ENCODE measurements at regions not wholly inside any gene's neighbourhood (a gene's known extent, or its start where the extent isn't known, plus 50 kb on each side); places are given as distances from the start of the nearest gene placed in this dataset.
"Not testable (repeated sequence)": the region's sequence is repeated elsewhere in the genome, so short reads cannot be mapped to it uniquely, and the experiment has no call there.

GRCh38 chr6:121925024-121925423, 474.4 kb upstream of the HSF2 start:
- DNase-seq (ENCODE audit: low spot score): no peak
- in situ Hi-C loops (cut with HindIII; ENCODE audit: low sequenced_read_pairs): no loop called here

DNA sequence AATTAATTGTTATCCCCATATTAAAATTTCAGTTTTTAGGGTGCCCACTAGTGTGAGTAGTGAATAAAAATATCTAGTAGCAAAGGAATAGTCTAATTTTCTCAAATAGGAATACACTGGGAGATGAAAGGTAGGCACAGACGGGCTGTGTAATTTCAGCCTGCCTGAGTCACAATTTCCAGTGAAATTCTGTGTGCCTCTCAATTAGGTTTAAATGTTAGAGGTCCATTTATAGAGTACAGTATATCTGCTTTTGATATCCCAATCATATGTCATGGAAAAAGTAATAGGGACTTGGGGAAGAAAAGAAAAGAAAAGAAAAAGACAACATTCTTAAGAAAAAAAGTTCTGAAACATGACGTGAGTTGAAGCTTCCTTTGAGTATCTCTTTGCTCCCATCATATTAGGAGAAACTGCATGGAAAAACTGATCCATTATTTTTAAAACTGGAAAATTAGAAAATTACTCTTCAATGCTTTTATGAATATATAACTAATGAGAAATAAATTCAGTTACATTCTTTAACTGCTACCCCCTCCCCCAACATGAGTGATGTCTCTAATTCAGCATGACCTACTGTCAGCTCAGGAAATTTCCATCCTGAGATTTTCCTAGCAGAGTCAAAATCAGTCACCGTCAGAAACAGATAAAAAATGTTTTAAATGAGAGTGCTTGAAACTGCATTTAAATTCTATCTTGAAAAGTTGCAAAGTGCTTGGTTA, 473.8 kb upstream of the HSF2 start:
- DNase-seq (ENCODE audit: low spot score): no peak
- in situ Hi-C loops (cut with HindIII; ENCODE audit: low sequenced_read_pairs): no loop called here

DNA sequence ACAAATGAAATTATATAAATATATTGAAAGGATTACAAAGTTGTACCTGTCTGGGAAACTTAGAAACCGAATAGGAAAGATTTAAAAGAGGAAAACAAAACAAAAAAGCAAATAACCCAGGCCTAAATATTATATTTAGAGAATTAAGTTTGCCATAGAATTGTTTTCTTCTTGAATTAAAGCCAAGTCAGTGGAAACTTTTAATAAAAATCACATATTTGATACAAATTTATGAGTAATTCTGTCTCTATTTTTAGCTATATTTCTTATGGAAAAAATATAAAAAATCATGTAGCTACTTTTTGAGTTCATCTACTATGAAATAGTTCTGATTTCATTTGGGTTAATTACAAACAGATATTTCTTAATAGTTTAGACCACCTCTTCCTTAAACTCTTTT, 470.2 kb upstream of the HSF2 start:
- in situ Hi-C loops (cut with HindIII; ENCODE audit: low sequenced_read_pairs): no loop called here

DNA sequence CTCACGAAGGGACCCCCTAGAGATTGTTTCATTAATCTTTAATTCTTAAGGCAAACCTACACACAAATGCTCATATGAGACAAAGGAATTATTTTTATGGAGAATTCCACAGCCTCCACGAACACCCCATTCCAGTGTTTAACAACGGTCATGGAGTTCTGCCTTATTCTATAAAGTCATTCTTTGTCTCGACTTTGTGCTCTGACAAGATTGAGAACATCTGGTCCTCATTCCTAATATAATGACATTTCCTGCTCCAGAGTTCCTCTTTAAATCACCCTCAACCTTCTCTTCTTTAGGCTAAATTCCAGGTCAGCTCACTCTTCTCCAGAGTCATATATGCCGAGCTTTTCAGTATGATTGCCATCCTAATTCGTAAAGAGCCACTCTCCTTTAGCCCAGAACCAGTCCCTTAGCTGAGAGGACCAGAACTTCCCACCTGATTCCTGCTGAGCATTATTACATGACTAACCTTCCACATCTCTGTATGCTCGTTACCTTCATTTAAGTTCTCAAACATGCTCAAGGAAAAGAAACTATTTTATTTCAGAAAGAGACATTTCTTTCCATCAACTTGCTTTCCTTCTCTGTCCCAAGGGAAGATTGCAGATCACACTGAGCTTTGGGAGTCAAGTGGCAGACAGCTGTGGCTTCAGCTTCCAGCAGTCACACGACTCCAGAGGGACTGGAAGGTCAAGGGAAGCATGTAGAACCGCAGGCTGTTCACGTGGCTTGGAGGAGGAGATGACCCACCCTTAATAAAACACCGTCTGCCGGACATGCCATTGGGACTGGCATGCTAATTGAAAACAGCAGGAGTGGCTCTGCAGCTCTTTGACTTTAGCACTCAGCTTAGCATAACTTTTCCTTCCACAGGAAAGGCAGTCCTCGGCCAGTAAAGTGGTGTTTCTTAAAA, 467.1 kb upstream of the HSF2 start:
- DNase-seq (ENCODE audit: low spot score): peak; percentile 79
- in situ Hi-C loops (cut with HindIII; ENCODE audit: low sequenced_read_pairs): no loop called here

More for the DNA sequence above, 470.2 kb upstream of the HSF2 start:
- DNase-seq (ENCODE audit: low spot score): no peak

DNA sequence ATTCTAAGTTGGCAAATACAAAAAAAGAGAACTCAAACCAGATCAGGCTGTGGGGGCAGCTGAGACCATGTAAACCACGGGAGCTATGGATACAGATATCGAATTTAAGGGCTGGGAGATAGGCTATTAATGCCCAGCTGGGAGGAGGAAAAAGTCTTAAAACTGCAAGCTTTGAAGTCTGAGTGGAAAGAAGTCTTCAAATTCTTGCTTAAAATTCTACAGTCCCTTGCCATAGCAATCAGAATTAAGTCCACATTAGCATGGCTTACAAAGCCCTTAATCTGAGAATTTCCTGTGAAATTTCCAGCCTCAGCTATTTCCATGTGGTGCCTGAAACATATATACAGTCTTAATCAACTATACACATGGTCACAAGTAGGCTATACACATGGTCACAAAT, 465.0 kb upstream of the HSF2 start:
- peak; percentile 23 for DNase-seq (ENCODE audit: low spot score)
- in situ Hi-C loops (cut with HindIII; ENCODE audit: low sequenced_read_pairs): no loop called here

GRCh38 chr6:121940728-121941127, 458.7 kb upstream of the HSF2 start:
- in situ Hi-C loops (cut with HindIII; ENCODE audit: low sequenced_read_pairs): no loop called here
- DNase-seq (ENCODE audit: low spot score): no peak

- DNase-seq (ENCODE audit: low spot score): no peak
- in situ Hi-C loops (cut with HindIII; ENCODE audit: low sequenced_read_pairs): no loop called here
Measured at GRCh38 chr6:121944354-121944753, 455.1 kb upstream of the HSF2 start.

DNA sequence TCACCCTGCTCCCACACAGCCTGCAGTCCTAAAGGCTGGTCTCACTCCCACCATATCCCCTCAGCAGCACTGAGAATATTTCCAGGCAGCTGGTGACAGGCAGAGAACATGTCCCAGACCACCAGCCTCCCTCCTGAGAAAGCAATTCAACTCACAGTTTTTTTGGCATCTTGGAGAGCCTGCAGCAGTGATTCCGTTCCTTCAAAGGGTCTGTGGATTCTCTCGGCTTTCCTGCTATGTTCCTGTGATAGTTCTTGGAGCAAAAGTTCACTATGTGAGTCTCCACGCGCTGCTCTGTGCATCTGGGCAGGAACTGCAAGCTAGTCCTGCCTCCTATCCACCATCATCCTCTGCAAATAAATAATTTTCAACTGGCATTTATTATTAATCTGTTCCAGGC, 448.3 kb upstream of the HSF2 start:
- DNase-seq (ENCODE audit: low spot score): no peak
- in situ Hi-C loops (cut with HindIII; ENCODE audit: low sequenced_read_pairs): no loop called here

GRCh38 chr6:121951918-121952379, 447.5 kb upstream of the HSF2 start:
- in situ Hi-C loops (cut with HindIII; ENCODE audit: low sequenced_read_pairs): no loop called here
- no peak for DNase-seq (ENCODE audit: low spot score)

GRCh38 chr6:121955401-121955800, 444.1 kb upstream of the HSF2 start:
- DNase-seq (ENCODE audit: low spot score); in situ Hi-C loops (cut with HindIII; ENCODE audit: low sequenced_read_pairs): not testable (repeated sequence)

DNA sequence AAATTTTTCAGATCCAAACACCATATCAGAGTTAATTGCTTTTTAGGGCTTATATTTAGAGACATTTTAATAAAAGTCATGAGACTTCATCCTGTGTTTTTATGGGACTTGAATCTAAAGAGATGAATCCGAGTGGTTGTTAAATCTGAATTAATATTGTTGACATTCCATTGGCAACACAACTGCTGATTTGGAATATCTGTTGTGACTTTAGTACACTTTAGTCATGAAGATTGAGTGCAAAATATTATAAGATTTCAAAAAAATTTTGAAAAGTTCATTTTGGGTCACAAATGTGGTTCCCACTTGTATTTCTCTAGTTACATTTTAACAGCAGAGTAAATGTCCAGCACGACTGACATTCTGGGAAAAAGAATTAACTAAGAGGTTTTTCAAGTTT, 442.7 kb upstream of the HSF2 start:
- DNase-seq (ENCODE audit: low spot score): no peak
- in situ Hi-C loops (cut with HindIII; ENCODE audit: low sequenced_read_pairs): no loop called here

- in situ Hi-C loops (cut with HindIII; ENCODE audit: low sequenced_read_pairs): no loop called here
- peak; percentile 57 for DNase-seq (ENCODE audit: low spot score)
Measured at GRCh38 chr6:121959501-121959900, 440.0 kb upstream of the HSF2 start.

- in situ Hi-C loops (cut with HindIII; ENCODE audit: low sequenced_read_pairs): no loop called here
Measured at GRCh38 chr6:121961619-121962125, 437.8 kb upstream of the HSF2 start.

DNA sequence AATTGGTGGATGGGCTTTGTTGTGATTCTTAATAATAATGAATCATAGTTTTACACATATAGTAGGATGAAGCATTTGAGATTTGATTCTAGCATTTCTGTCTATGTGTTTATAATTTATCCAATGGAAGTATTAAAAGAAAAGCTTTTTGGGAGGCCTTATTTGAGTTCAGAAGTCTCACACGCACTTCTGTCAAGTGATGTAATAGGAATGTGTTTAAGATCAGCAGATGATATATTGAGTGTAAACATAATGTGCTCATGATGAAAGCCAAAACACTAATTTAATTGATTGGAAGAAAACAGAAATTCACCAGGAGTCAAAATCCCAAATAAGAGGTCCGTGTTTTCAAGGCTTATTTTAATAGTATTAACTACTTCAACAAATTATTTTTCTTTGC, 435.6 kb upstream of the HSF2 start:
- in situ Hi-C loops (cut with HindIII; ENCODE audit: low sequenced_read_pairs): no loop called here
- no peak for DNase-seq (ENCODE audit: low spot score)

More at GRCh38 chr6:121961619-121962125, 437.8 kb upstream of the HSF2 start:
- peak; percentile 41 for DNase-seq (ENCODE audit: low spot score)

GRCh38 chr6:121965739-121966138, 433.7 kb upstream of the HSF2 start:
- no peak for DNase-seq (ENCODE audit: low spot score)

DNA sequence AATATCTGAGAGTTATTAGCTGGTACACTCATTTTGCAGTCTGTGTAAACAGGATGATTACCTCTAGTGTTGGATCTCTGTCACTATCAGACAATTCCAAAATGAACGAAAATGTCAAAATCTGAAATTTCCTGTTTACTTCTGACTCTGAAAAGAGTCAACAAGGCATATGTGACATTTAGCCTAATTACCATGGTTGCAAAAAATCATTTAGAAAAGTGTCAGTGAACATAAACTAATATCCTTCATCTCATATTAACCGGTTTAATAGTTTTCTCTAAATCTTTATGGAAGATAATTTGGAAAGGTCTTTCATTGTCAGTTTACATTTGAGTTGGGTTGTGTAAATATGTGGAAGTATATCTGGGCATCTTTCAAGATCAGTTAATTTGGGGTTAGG, 431.8 kb upstream of the HSF2 start:
- in situ Hi-C loops (cut with HindIII; ENCODE audit: low sequenced_read_pairs): no loop called here
- no peak for DNase-seq (ENCODE audit: low spot score)

More at GRCh38 chr6:121965739-121966138, 433.7 kb upstream of the HSF2 start:
- in situ Hi-C loops (cut with HindIII; ENCODE audit: low sequenced_read_pairs): no loop called here

GRCh38 chr6:121971931-121972335, 427.5 kb upstream of the HSF2 start:
- no peak for DNase-seq (ENCODE audit: low spot score)
- in situ Hi-C loops (cut with HindIII; ENCODE audit: low sequenced_read_pairs): no loop called here

DNA sequence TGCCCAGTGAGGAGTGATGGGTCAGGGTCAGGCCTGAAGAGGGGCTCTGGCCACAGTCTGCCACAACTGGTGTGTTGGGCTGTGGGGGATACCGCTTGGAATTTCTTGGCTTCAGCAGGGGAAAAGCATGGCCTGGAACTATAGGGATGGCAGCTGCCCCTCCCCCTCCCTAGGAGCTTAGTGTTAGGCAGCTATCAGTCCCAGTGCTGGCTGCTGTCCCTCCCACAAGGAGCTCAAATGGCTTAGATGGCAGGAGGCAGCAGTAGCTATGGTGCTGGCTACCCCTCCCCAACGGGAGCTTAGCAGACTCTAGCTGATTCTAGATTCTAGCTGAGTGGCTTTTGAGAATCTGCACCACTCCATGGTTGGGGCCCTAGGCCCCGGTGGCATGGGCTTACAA, 414.5 kb upstream of the HSF2 start:
- no peak for DNase-seq (ENCODE audit: low spot score)
- in situ Hi-C loops (cut with HindIII; ENCODE audit: low sequenced_read_pairs): no loop called here

- in situ Hi-C loops (cut with HindIII; ENCODE audit: low sequenced_read_pairs): no loop called here
- no peak for DNase-seq (ENCODE audit: low spot score)
Measured at GRCh38 chr6:121993362-121993761, 406.1 kb upstream of the HSF2 start.

- in situ Hi-C loops (cut with HindIII; ENCODE audit: low sequenced_read_pairs): no loop called here
- no peak for DNase-seq (ENCODE audit: low spot score)
Measured at GRCh38 chr6:121994919-121995318, 404.5 kb upstream of the HSF2 start.
